Hematopoietic multipotent progenitor cell treated with erythropoietin and hydrocortisone succinate and interleukin-3 and kit ligand, for 15 days (in vitro differentiated cells): ENCODE measurements at regions not wholly inside any gene's neighbourhood (a gene's known extent, or its start where the extent isn't known, plus 50 kb on each side); places are given as distances from the start of the nearest gene placed in this dataset.

Experiments used
- DNase-seq: peaks from one replicate; pipeline ENCODE4 v3.0.0-alpha.2; 2015; ENCODE audit warnings: low spot score

- DNase-seq, result no peak
These were observed 98.4 kb upstream of the KAZN start for GRCh38 chr1:14500041-14500440.

GRCh38 chr1:14500912-14501311, 97.6 kb upstream of the KAZN start:
- no peak for DNase-seq

- no peak for DNase-seq
These were observed 94.0 kb upstream of the KAZN start for GRCh38 chr1:14504517-14504916.

GRCh38 chr1:14506471-14507255, 91.8 kb upstream of the KAZN start:
- no peak for DNase-seq

GRCh38 chr1:14507262-14507661, 91.2 kb upstream of the KAZN start:
- DNase-seq, result no peak

- no peak for DNase-seq
These were observed 89.9 kb upstream of the KAZN start for GRCh38 chr1:14508613-14509012.

GRCh38 chr1:14511166-14511680, 87.3 kb upstream of the KAZN start:
- DNase-seq, result no peak

- DNase-seq, result no peak
These were observed 86.5 kb upstream of the KAZN start for GRCh38 chr1:14511796-14512585.

- DNase-seq, result no peak
These were observed 85.4 kb upstream of the KAZN start for GRCh38 chr1:14513111-14513510.

GRCh38 chr1:14514739-14515138, 83.7 kb upstream of the KAZN start:
- no peak for DNase-seq

- no peak for DNase-seq
These were observed 81.3 kb upstream of the KAZN start for GRCh38 chr1:14516974-14517840.

GRCh38 chr1:14517841-14518180, 80.7 kb upstream of the KAZN start:
- DNase-seq, result no peak

- DNase-seq, result no peak
These were observed 78.5 kb upstream of the KAZN start for GRCh38 chr1:14519976-14520375.

- no peak for DNase-seq
These were observed 77.8 kb upstream of the KAZN start for GRCh38 chr1:14520514-14521163.

- no peak for DNase-seq
These were observed 76.9 kb upstream of the KAZN start for GRCh38 chr1:14521622-14522021.

GRCh38 chr1:14522077-14522925, 76.2 kb upstream of the KAZN start:
- DNase-seq, result no peak

- DNase-seq, result no peak
These were observed 75.6 kb upstream of the KAZN start for GRCh38 chr1:14522926-14523241.

- DNase-seq, result no peak
These were observed 73.5 kb upstream of the KAZN start for GRCh38 chr1:14524826-14525636.

GRCh38 chr1:14529475-14529874, 69.0 kb upstream of the KAZN start:
- DNase-seq, result no peak

GRCh38 chr1:14531519-14531918, 67.0 kb upstream of the KAZN start:
- DNase-seq, result no peak
